Mesothelial cell of epicardium (in vitro differentiated cells): ENCODE measurements at regions not wholly inside any gene's neighbourhood (a gene's known extent, or its start where the extent isn't known, plus 50 kb on each side); places are given as distances from the start of the nearest gene placed in this dataset. TPM values are rescaled to one million over a fixed set of nuclear protein-coding genes. Genes with fewer than 3 reads are reported as not detected.

Experiments used
- DNase-seq, 2 experiments: peaks; one replicate each; pipeline ENCODE4 v3.0.0; 2021; ENCODE audit warnings: low spot score in 2 of 2; ENCODE audit not compliant: unreplicated experiment in 2 of 2
- H3K27ac Mint-ChIP-seq: 2 replicates; pipeline ENCODE4 v1.8.0; 2021; ENCODE audit warnings: mixed read lengths
- H3K27me3 Mint-ChIP-seq: 2 replicates; pipeline ENCODE4 v1.8.0; 2021; ENCODE audit warnings: low read depth, mixed read lengths
- H3K36me3 Mint-ChIP-seq: 2 replicates; pipeline ENCODE4 v1.8.0; 2021; ENCODE audit warnings: mixed read lengths
- H3K4me1 Mint-ChIP-seq: 2 replicates; pipeline ENCODE4 v1.8.0; 2021; ENCODE audit warnings: mixed read lengths
- H3K4me3 Mint-ChIP-seq: 2 replicates; pipeline ENCODE4 v1.8.0; 2021; ENCODE audit warnings: mild to moderate bottlenecking, moderate library complexity, mixed read lengths
- H3K9me3 Mint-ChIP-seq: 2 replicates; pipeline ENCODE4 v1.8.0; 2021; ENCODE audit warnings: mixed read lengths
- CTCF ChIP-seq: fragments of 200-600 bp; sonication (generic); IDR thresholded peaks from one replicate; pipeline ENCODE4 v1.5.0; 2021; ENCODE audit warnings: antibody characterized with exemption; ENCODE audit not compliant: unreplicated experiment
- microRNA-seq: library from miRNA; unstranded; fragments of <30 nt; microRNA quantifications from one replicate; pipeline ENCODE4 v1.2.0, GENCODE V29; 2021; ENCODE audit warnings: inconsistent platforms, mixed read lengths

- no peak overlapping the region for H3K27ac Mint-ChIP-seq
- no peak overlapping the region for H3K4me3 Mint-ChIP-seq
- H3K27me3 Mint-ChIP-seq: no peaks in the 10 kb centered on the region
- no peak for DNase-seq
- no peaks in the 10 kb centered on the region for H3K36me3 Mint-ChIP-seq
- no peaks in the 10 kb centered on the region for H3K9me3 Mint-ChIP-seq
- no peaks in the 10 kb centered on the region for H3K4me1 Mint-ChIP-seq
- TF ChIP-seq CTCF: no peak
These were observed 1260.2 kb upstream of the PCDH7 start for GRCh38 chr4:29459926-29460325.

- H3K4me3 Mint-ChIP-seq: no peak overlapping the region
These were observed 1253.0 kb upstream of the PCDH7 start for GRCh38 chr4:29467044-29467717.

More at GRCh38 chr4:29467044-29467717, 1253.0 kb upstream of the PCDH7 start:
- Mint-ChIP-seq H3K27me3 (no peaks in the 10 kb centered on the region), H3K36me3 (no peaks in the 10 kb centered on the region), H3K4me1 (peaks cover 3% of the 10 kb centered on the region), H3K9me3 (no peaks in the 10 kb centered on the region), H3K27ac (no peak overlapping the region)
- no peak for DNase-seq
- TF ChIP-seq CTCF: no peak

Small RNA genes in the stretch of these regions (microRNA-seq; reads per million reads assigned to microRNA genes)
- gene MIR4275: not detected
